ENCODE measurements at regions not wholly inside any gene's neighbourhood (a gene's known extent, or its start where the extent isn't known, plus 50 kb on each side); places are given as distances from the start of the nearest gene placed in this dataset.

GRCh38 chr2:102910724-102911123 is 148.9 kb downstream of the TMEM182 start:
- no peak for TF ChIP-seq POLR2AphosphoS5 (IDR thresholded peaks at IDR 0.05; ENCODE audit: low read depth)
- no peak for TF ChIP-seq CTCF (conservative IDR thresholded peaks at IDR 0.05; ENCODE audit: low read depth in 2 of 2)
- no peak for TF ChIP-seq REST (IDR thresholded peaks at IDR 0.05; ENCODE audit: unreplicated experiment)
- no peak for TF ChIP-seq ETS1 (IDR thresholded peaks at IDR 0.05)
- TF ChIP-seq EZH2 (IDR thresholded peaks at IDR 0.05; ENCODE audit: low read depth, unreplicated experiment): no peak
- TF ChIP-seq CREB1 (CRISPR knock-in tag; IDR thresholded peaks at IDR 0.05; ENCODE audit: low read depth): no peak
- no peak for TF ChIP-seq ZNF331 (CRISPR knock-in tag; IDR thresholded peaks at IDR 0.05; ENCODE audit: low read depth)
- TF ChIP-seq EZH2phosphoT487 (IDR thresholded peaks at IDR 0.05; ENCODE audit: unreplicated experiment): no peak
- no peak for TF ChIP-seq JUNB (IDR thresholded peaks at IDR 0.05; ENCODE audit: unreplicated experiment)
- TF ChIP-seq STAT1 (IDR thresholded peaks at IDR 0.05; ENCODE audit: unreplicated experiment): no peak

All from GM23338 (cell line).